ENCODE measurements at regions not wholly inside any gene's neighbourhood (a gene's known extent, or its start where the extent isn't known, plus 50 kb on each side); places are given as distances from the start of the nearest gene placed in this dataset.
"Not testable (repeated sequence)": the region's sequence is repeated elsewhere in the genome, so short reads cannot be mapped to it uniquely, and the experiment has no call there.

GRCh38 chr13:111702059-111702458, 364.9 kb upstream of the SOX1 start:
- not testable (repeated sequence) for DNase-seq

All from DMS79 (cell line).